ENCODE measurements at regions not wholly inside any gene's neighbourhood (a gene's known extent, or its start where the extent isn't known, plus 50 kb on each side); places are given as distances from the start of the nearest gene placed in this dataset.

GRCh38 chr12:98296462-98297079 is 218.8 kb upstream of the TMPO start:
- no peak for DNase-seq

- DNase-seq = no peak
These were observed 217.9 kb upstream of the TMPO start for GRCh38 chr12:98297538-98297937.

GRCh38 chr12:98308141-98308540 is 207.2 kb upstream of the TMPO start:
- DNase-seq = no peak

- DNase-seq = no peak
These were observed 197.2 kb upstream of the TMPO start for GRCh38 chr12:98317939-98318899.

GRCh38 chr12:98319716-98320425 is 195.5 kb upstream of the TMPO start:
- no peak for DNase-seq

GRCh38 chr12:98325003-98325402 is 190.4 kb upstream of the TMPO start:
- DNase-seq = no peak

- DNase-seq = no peak
These were observed 186.9 kb upstream of the TMPO start for GRCh38 chr12:98328467-98328866.

- DNase-seq = no peak
These were observed 185.8 kb upstream of the TMPO start for GRCh38 chr12:98329589-98329988.

- no peak for DNase-seq
These were observed 182.7 kb upstream of the TMPO start for GRCh38 chr12:98332642-98333041.

GRCh38 chr12:98334768-98335167 is 180.6 kb upstream of the TMPO start:
- no peak for DNase-seq

- no peak for DNase-seq
These were observed 174.4 kb upstream of the TMPO start for GRCh38 chr12:98341026-98341425.

GRCh38 chr12:98341732-98342131 is 173.7 kb upstream of the TMPO start:
- no peak for DNase-seq

GRCh38 chr12:98343002-98343567 is 172.3 kb upstream of the TMPO start:
- no peak for DNase-seq

GRCh38 chr12:98344046-98344930 is 171.1 kb upstream of the TMPO start:
- DNase-seq = no peak

- no peak for DNase-seq
These were observed 170.0 kb upstream of the TMPO start for GRCh38 chr12:98345308-98345876.

GRCh38 chr12:98351089-98351488 is 164.3 kb upstream of the TMPO start:
- no peak for DNase-seq

GRCh38 chr12:98351784-98352183 is 163.6 kb upstream of the TMPO start:
- DNase-seq = no peak

- no peak for DNase-seq
These were observed 163.1 kb upstream of the TMPO start for GRCh38 chr12:98352218-98352811.

- DNase-seq = no peak
These were observed 162.6 kb upstream of the TMPO start for GRCh38 chr12:98352835-98353234.

GRCh38 chr12:98354520-98355035 is 160.8 kb upstream of the TMPO start:
- DNase-seq = no peak

GRCh38 chr12:98355322-98355721 is 160.1 kb upstream of the TMPO start:
- DNase-seq = no peak

Measured in stimulated activated naive CD4-positive, alpha-beta T cell (primary cell).